Activated B cell treated with CpG ODN at 0.5 μM for 24 hours (primary cell): ENCODE measurements at regions not wholly inside any gene's neighbourhood (a gene's known extent, or its start where the extent isn't known, plus 50 kb on each side); places are given as distances from the start of the nearest gene placed in this dataset.
A peak's percentile ranks its signal among the peaks of the same experiment; 100 is the strongest.

Source experiments
- ATAC-seq: fragments of 200-7000 bp; cut with Tn5 transposase; one replicate; pipeline ENCODE4 v1.10.0; 2021; ENCODE audit warnings: low read depth, mild to moderate bottlenecking, moderate library complexity
- CTCF ChIA-PET: fragments of 350-600 bp; sonication (Branson Sonifier 250); formaldehyde crosslinking; loops from one replicate; lab custom pipeline; 2021; ENCODE audit warnings: antibody characterized with exemption; lab: Charles Lee
- POLR2A ChIA-PET: fragments of 350-600 bp; sonication (Branson Sonifier 250); formaldehyde crosslinking; loops from one replicate; lab custom pipeline; 2021; ENCODE audit warnings: antibody characterized with exemption; lab: Charles Lee
- DNase-seq: peaks from one replicate; pipeline ENCODE4 v3.0.0; 2022
- H3K27ac Mint-ChIP-seq: one replicate; pipeline ENCODE4 v1.8.0; 2020; ENCODE audit warnings: mixed read lengths
- H3K27me3 Mint-ChIP-seq: one replicate; pipeline ENCODE4 v1.8.0; 2021; ENCODE audit warnings: mixed read lengths
- H3K36me3 Mint-ChIP-seq: one replicate; pipeline ENCODE4 v1.8.0; 2021; ENCODE audit warnings: low read depth, mixed read lengths
- H3K4me1 Mint-ChIP-seq: one replicate; pipeline ENCODE4 v1.8.0; 2021; ENCODE audit warnings: mixed read lengths
- H3K4me3 Mint-ChIP-seq: one replicate; pipeline ENCODE4 v1.8.0; 2020; ENCODE audit warnings: mild to moderate bottlenecking, mixed read lengths
- H3K9me3 Mint-ChIP-seq: one replicate; pipeline ENCODE4 v1.8.0; 2020; ENCODE audit warnings: mixed read lengths
- intact Hi-C: fragments of 100-400 bp; cut with micrococcal nuclease; formaldehyde crosslinking; loops from one replicate; pipeline ENCODE4 v1.15.1; 2024
- TF ChIP-seq, protein P1 (sequence below): fragments of 200-600 bp; IDR thresholded peaks from one replicate; pipeline ENCODE4 v1.8.0; 2022; ENCODE audit warnings: antibody characterized with exemption, mild to moderate bottlenecking

DNA sequence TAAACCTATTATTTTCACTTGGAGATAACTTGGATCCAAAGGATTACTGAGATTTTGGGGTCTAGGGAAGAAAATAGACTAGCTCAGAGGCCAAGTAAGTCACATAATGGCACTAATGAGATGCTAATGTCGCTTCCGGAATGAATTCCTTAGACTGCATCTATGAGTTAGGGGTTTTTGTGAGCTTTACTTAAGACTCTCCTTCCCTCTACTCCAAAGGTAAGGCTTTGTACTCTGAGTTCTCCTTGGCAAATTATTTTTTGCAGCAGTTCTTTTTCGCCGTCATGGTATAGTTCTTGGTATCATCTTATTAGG is 143.9 kb upstream of the KLF14 start:
- Mint-ChIP-seq H3K27me3 (no peaks in the 10 kb centered on the region), H3K9me3 (no peaks in the 10 kb centered on the region), H3K4me3 (no peak overlapping the region), H3K4me1 (peaks cover 18% of the 10 kb centered on the region), H3K36me3 (peaks cover 85% of the 10 kb centered on the region), H3K27ac (no peak overlapping the region)
- DNase-seq (no peak), ATAC-seq (no peak)
- TF ChIP-seq, protein P1, sequence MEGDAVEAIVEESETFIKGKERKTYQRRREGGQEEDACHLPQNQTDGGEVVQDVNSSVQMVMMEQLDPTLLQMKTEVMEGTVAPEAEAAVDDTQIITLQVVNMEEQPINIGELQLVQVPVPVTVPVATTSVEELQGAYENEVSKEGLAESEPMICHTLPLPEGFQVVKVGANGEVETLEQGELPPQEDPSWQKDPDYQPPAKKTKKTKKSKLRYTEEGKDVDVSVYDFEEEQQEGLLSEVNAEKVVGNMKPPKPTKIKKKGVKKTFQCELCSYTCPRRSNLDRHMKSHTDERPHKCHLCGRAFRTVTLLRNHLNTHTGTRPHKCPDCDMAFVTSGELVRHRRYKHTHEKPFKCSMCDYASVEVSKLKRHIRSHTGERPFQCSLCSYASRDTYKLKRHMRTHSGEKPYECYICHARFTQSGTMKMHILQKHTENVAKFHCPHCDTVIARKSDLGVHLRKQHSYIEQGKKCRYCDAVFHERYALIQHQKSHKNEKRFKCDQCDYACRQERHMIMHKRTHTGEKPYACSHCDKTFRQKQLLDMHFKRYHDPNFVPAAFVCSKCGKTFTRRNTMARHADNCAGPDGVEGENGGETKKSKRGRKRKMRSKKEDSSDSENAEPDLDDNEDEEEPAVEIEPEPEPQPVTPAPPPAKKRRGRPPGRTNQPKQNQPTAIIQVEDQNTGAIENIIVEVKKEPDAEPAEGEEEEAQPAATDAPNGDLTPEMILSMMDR: no peak
- ChIA-PET POLR2A (interaction anchor here (0.6 kb wide), 1 partner anchor 54 kb away, joined by 4 read pairs; no protein-coding TSS in a partner anchor), CTCF (interaction anchor here (0.5 to 1.5 kb wide), 3 partner anchors 104 to 373 kb away, joined by 3 to 6 read pairs (median 5); no protein-coding TSS in a partner anchor)
- intact Hi-C loops: no loop called here

DNA sequence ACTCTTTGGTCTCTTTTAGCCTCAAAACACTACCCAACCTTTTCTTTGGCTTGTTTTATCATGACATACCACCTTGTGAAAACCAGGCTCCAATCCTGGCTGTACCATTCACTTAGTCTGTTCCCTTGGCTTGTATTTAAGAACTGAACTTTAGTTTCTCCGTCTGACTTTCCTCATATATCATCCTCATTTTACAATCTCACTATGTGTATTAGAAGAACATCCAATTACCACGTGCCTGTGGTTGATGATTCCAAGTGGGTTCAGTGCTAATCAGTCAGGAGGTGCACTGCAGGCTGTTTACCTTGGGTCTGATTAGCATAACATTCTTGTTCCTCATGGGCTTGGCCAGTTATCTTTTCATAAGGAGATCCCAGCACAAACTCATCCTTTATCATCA is 144.8 kb upstream of the KLF14 start:
- Mint-ChIP-seq H3K36me3 (peaks cover 85% of the 10 kb centered on the region), H3K4me3 (no peak overlapping the region), H3K9me3 (no peaks in the 10 kb centered on the region), H3K27me3 (no peaks in the 10 kb centered on the region), H3K27ac (no peak overlapping the region), H3K4me1 (peaks cover 14% of the 10 kb centered on the region)
- DNase-seq: no peak
- ChIA-PET CTCF (no interaction called here), POLR2A (no interaction called here)
- intact Hi-C loops: no loop called here
- no peak for ATAC-seq
- TF ChIP-seq, protein P1: no peak

DNA sequence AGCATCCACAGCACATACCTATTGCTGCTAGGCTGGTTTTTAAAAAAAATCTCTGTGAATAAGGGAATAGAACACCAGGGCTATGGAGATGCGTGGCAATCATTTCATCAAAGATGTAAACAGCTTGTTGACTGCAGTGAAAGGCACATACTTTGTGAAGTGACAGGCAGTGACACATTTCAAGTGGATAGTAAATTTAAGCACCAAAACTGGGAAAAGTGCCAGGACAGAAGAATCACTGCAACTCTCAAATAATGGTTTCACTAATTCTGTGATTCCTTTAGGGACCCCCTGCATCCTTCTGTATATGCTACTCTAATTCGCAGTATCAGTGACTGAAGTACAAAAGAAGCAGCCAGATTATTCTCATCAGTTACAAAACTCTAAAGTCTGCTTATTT is 145.2 kb upstream of the KLF14 start:
- Mint-ChIP-seq H3K27me3 (no peaks in the 10 kb centered on the region), H3K4me1 (peaks cover 11% of the 10 kb centered on the region), H3K36me3 (peaks cover 85% of the 10 kb centered on the region), H3K27ac (no peak overlapping the region), H3K4me3 (no peak overlapping the region), H3K9me3 (no peaks in the 10 kb centered on the region)
- no peak for ATAC-seq
- TF ChIP-seq, protein P1: no peak
- ChIA-PET CTCF (no interaction called here), POLR2A (no interaction called here)
- no peak for DNase-seq
- intact Hi-C loops: no loop called here

DNA sequence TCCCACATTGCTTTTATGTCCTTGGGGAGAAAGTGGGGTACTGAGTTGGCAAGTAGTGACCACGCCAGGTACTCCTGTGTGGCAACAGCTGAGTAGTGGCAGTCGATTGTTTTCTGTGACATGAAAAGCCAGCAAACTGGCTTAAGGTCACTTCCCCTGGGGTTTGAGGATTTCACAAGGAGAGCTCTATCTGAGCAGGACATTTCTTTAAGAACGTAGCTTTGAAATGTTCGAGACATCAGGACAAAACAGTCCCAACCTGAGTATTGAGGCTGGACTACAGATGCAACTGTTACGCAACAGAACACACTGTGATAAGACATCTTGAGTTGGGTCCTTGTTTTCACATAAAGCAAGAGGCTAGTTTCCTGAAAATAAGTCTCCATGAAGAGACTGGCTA is 146.7 kb upstream of the KLF14 start:
- ATAC-seq (no peak), DNase-seq (no peak)
- ChIA-PET POLR2A (no interaction called here), CTCF (no interaction called here)
- intact Hi-C loops: no loop called here
- Mint-ChIP-seq H3K27me3 (no peaks in the 10 kb centered on the region), H3K4me1 (peaks cover 8% of the 10 kb centered on the region), H3K4me3 (no peak overlapping the region), H3K9me3 (no peaks in the 10 kb centered on the region), H3K36me3 (peaks cover 87% of the 10 kb centered on the region), H3K27ac (peak overlapping the region; percentile 63)
- TF ChIP-seq, protein P1: no peak

DNA sequence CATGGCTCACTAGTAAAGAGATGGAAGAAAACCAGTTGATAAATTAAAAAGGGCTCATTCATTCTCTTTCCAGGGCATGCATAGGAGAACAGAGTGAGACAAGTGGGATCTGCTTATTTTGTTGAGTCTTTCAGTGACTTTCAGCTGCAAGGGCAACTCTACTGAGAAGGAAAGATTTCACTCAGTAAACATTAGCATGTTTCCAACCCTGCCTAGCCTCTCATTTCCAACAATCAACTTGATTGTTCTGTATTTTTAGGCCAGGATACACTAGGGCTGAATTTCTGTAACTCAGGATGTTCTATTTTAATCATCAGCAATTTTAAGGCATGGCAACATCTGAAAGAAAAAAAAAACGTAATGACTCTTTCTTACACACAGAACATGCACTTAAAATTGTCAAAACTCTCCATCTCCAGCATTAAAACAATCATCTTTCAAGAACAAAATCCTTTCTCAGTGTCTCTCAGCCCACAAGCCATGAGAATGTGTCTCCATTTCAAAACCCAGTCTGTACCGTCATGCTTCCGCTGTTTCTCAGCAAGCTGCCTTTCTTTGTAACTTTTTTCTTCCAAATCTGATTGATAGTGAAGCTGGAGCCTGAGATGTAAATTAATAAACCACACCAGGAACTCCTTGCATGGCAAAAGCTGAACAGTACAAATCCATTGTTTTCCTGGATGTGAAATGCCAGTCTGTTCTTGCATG is 147.2 kb upstream of the KLF14 start:
- H3K36me3 Mint-ChIP-seq: peaks cover 84% of the 10 kb centered on the region
- DNase-seq: no peak
- no peaks in the 10 kb centered on the region for H3K9me3 Mint-ChIP-seq
- ChIA-PET POLR2A (interaction anchor here (0.8 kb wide), 1 partner anchor 32 kb away, joined by 3 read pairs; no protein-coding TSS in a partner anchor), CTCF (interaction anchor here (1.6 kb wide), 1 partner anchor 16 kb away, joined by 9 read pairs; no protein-coding TSS in a partner anchor)
- H3K27me3 Mint-ChIP-seq: no peaks in the 10 kb centered on the region
- H3K27ac Mint-ChIP-seq: no peak overlapping the region
- TF ChIP-seq, protein P1: no peak
- no peak for ATAC-seq
- intact Hi-C loops: no loop called here
- H3K4me3 Mint-ChIP-seq: no peak overlapping the region
- H3K4me1 Mint-ChIP-seq: peaks cover 7% of the 10 kb centered on the region
